Mucosa of stomach (tissue), 1 donor: ENCODE measurements at regions not wholly inside any gene's neighbourhood (a gene's known extent, or its start where the extent isn't known, plus 50 kb on each side); places are given as distances from the start of the nearest gene placed in this dataset.

Source experiments
- H3K27me3 ChIP-seq: one replicate; pipeline ENCODE4 v1.7.0; 2013; ENCODE audit warnings: mild to moderate bottlenecking, low read length; ENCODE audit not compliant: control insufficient read depth, insufficient read depth
- H3K36me3 ChIP-seq: one replicate; pipeline ENCODE4 v1.7.0; 2013; ENCODE audit warnings: low read length; ENCODE audit not compliant: control insufficient read depth, insufficient read depth
- H3K4me1 ChIP-seq: one replicate; pipeline ENCODE4 v1.7.0; 2013; ENCODE audit warnings: mild to moderate bottlenecking, low read length; ENCODE audit not compliant: control insufficient read depth, insufficient read depth
- H3K4me3 ChIP-seq: one replicate; pipeline ENCODE4 v1.7.0; 2013; ENCODE audit warnings: low read length
- H3K9ac ChIP-seq: one replicate; pipeline ENCODE4 v1.7.0; 2013; ENCODE audit warnings: mild to moderate bottlenecking, low read length, moderate library complexity
- H3K9me3 ChIP-seq: one replicate; pipeline ENCODE4 v1.7.0; 2013; ENCODE audit warnings: mild to moderate bottlenecking, low read length, moderate library complexity; ENCODE audit not compliant: control insufficient read depth
- donor health status: Pancreatic carcinoma.

DNA sequence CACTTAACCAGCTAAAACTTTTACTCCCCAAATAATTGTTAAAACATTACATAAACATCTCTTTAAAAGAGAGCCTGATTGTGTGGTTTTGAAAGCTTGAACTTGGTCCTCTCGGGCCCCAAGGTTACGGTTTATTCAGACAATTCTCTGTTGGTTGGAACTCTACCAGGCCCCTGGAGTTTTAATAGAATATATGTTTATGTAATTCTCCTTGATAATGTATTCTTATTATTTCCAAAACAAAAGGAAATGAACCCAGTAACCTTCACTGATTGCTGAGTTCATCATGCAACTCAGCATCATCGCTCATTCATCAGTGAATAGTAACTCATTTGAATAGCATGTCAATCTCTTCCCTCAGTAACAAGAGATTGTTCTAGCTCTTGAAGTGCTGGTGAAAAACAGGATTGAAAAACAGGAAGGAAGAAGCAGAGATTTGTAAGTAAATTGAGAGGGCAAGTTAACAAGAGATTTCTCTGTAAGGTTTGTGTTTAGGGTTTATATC is 464.5 kb upstream of the MARCKS start:
- H3K27me3 ChIP-seq, result no peaks in the 10 kb centered on the region
- H3K9ac ChIP-seq, result no peak overlapping the region
- H3K4me1 ChIP-seq, result peaks cover 9% of the 10 kb centered on the region
- H3K36me3 ChIP-seq, result no peaks in the 10 kb centered on the region
- no peak overlapping the region for H3K4me3 ChIP-seq
- H3K9me3 ChIP-seq, result no peaks in the 10 kb centered on the region

- Histone ChIP-seq H3K4me1 (peaks cover 9% of the 10 kb centered on the region), H3K9ac (no peak overlapping the region), H3K36me3 (no peaks in the 10 kb centered on the region), H3K9me3 (no peaks in the 10 kb centered on the region), H3K4me3 (no peak overlapping the region), H3K27me3 (no peaks in the 10 kb centered on the region)
Measured at GRCh38 chr6:113394216-113394615, 462.9 kb upstream of the MARCKS start.

GRCh38 chr6:113394729-113395128 is 462.4 kb upstream of the MARCKS start:
- no peak overlapping the region for H3K4me3 ChIP-seq
- H3K9ac ChIP-seq, result no peak overlapping the region
- peaks cover 9% of the 10 kb centered on the region for H3K4me1 ChIP-seq
- H3K9me3 ChIP-seq, result no peaks in the 10 kb centered on the region
- H3K27me3 ChIP-seq, result no peaks in the 10 kb centered on the region
- no peaks in the 10 kb centered on the region for H3K36me3 ChIP-seq

GRCh38 chr6:113396730-113397129 is 460.4 kb upstream of the MARCKS start:
- Histone ChIP-seq H3K4me1 (peaks cover 9% of the 10 kb centered on the region), H3K36me3 (no peaks in the 10 kb centered on the region), H3K9me3 (no peaks in the 10 kb centered on the region), H3K4me3 (no peak overlapping the region), H3K27me3 (no peaks in the 10 kb centered on the region), H3K9ac (no peak overlapping the region)

- H3K27me3 ChIP-seq, result no peaks in the 10 kb centered on the region
- no peak overlapping the region for H3K4me3 ChIP-seq
- H3K36me3 ChIP-seq, result no peaks in the 10 kb centered on the region
- H3K9ac ChIP-seq, result no peak overlapping the region
- no peaks in the 10 kb centered on the region for H3K9me3 ChIP-seq
- H3K4me1 ChIP-seq, result peaks cover 9% of the 10 kb centered on the region
Measured at GRCh38 chr6:113397236-113397635, 459.9 kb upstream of the MARCKS start.

DNA sequence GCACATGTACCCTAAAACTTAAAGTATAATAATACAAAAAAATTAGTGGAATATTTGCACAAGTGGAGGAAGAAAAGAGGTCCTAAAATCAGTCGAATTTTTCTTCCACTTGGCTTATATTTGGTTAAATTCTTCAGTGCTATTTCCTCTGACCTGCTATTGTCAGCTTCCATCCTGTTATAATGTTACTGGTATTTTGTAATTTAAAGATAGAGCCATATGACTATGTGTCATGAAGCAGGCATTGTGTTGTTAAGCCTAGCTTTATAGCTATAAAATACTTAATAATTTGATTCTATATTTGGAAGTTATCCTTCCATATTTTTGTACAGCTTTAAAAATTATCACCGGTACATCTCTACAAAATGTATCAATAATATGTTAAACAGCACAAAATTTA is 455.9 kb upstream of the MARCKS start:
- Histone ChIP-seq H3K9me3 (no peaks in the 10 kb centered on the region), H3K4me1 (peaks cover 20% of the 10 kb centered on the region)

DNA sequence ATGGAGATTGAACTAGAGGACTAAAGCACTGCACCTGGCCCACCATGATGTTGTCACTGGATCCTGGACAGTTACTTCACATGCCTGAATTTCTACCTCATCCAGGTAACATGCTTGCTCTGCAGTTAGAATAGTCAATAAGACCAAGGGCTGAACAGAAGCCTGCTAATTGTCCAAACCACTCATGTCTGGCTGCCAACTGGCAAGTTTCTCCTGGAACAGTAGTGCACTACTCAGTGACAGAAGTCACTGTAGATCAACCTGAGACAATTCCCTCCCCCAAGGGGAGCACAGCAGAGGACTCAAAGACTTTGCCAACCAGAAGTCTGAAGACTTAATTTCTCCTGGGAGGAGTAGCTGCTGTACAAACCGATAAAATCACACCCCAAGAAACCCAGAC is 454.6 kb upstream of the MARCKS start:
- Histone ChIP-seq H3K36me3 (no peaks in the 10 kb centered on the region), H3K9me3 (no peaks in the 10 kb centered on the region), H3K4me3 (no peak overlapping the region), H3K4me1 (peaks cover 19% of the 10 kb centered on the region), H3K27me3 (no peaks in the 10 kb centered on the region), H3K9ac (no peak overlapping the region)

More for the DNA sequence above, 455.9 kb upstream of the MARCKS start:
- Histone ChIP-seq H3K36me3 (no peaks in the 10 kb centered on the region), H3K4me3 (no peak overlapping the region), H3K27me3 (no peaks in the 10 kb centered on the region), H3K9ac (no peak overlapping the region)

DNA sequence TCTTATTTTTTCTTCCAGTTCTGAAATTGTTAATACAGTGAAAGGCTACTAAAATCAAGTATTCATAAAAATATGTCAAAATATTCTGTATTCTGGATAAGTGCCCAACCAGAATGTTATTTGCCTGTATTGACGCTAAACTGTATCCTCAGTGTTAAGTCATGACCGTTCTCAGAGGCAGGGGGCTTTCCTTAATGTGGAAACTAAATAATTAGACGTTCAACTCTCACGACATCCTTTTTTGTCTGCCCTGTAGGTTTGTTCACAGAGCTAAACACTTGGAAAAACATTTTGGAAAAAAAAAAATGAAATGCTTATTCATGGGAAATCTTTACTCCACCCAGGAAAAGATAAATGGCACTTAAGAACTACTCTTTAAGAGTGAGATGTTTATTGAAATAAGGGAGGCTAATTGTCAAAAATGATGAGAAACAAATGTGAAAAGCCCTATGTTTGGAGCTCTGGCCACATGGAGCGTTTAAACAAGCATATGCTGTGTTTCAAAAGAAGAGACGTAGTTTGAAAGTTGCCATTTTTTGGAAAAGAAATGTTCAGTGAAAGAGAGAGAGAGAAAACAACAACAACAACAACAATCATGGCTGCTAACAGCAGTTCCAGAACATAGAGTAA is 453.1 kb upstream of the MARCKS start:
- Histone ChIP-seq H3K9ac (no peak overlapping the region), H3K4me1 (peaks cover 19% of the 10 kb centered on the region), H3K27me3 (no peaks in the 10 kb centered on the region), H3K9me3 (no peaks in the 10 kb centered on the region), H3K4me3 (no peak overlapping the region), H3K36me3 (no peaks in the 10 kb centered on the region)

- Histone ChIP-seq H3K27me3 (no peaks in the 10 kb centered on the region), H3K36me3 (no peaks in the 10 kb centered on the region), H3K9ac (no peak overlapping the region), H3K4me1 (peaks cover 19% of the 10 kb centered on the region), H3K4me3 (no peak overlapping the region), H3K9me3 (no peaks in the 10 kb centered on the region)
Measured at GRCh38 chr6:113405326-113406047, 451.7 kb upstream of the MARCKS start.

- Histone ChIP-seq H3K4me3 (no peak overlapping the region), H3K27me3 (no peaks in the 10 kb centered on the region), H3K36me3 (no peaks in the 10 kb centered on the region), H3K9me3 (no peaks in the 10 kb centered on the region), H3K4me1 (peaks cover 19% of the 10 kb centered on the region), H3K9ac (no peak overlapping the region)
Measured at GRCh38 chr6:113406048-113406695, 451.0 kb upstream of the MARCKS start.

- H3K36me3 ChIP-seq, result no peaks in the 10 kb centered on the region
- H3K27me3 ChIP-seq, result no peaks in the 10 kb centered on the region
- H3K9me3 ChIP-seq, result no peaks in the 10 kb centered on the region
- H3K4me3 ChIP-seq, result no peak overlapping the region
- H3K4me1 ChIP-seq, result peaks cover 16% of the 10 kb centered on the region
- H3K9ac ChIP-seq, result no peak overlapping the region
Measured at GRCh38 chr6:113411011-113411410, 446.1 kb upstream of the MARCKS start.
